GM21360 (cell line): ENCODE measurements at regions not wholly inside any gene's neighbourhood (a gene's known extent, or its start where the extent isn't known, plus 50 kb on each side); places are given as distances from the start of the nearest gene placed in this dataset.

Source experiments
- ATAC-seq: cut with Tn5 transposase; IDR thresholded peaks from one replicate; pipeline ENCODE4 v1.9.1; 2021; ENCODE audit warnings: mild to moderate bottlenecking, moderate library complexity; ENCODE audit not compliant: unreplicated experiment

- no peak for ATAC-seq
Observed at GRCh38 chr13:88071371-88071770, 400.2 kb downstream of the SLITRK5 start.

GRCh38 chr13:88074794-88075510 is 403.8 kb downstream of the SLITRK5 start:
- no peak for ATAC-seq

DNA sequence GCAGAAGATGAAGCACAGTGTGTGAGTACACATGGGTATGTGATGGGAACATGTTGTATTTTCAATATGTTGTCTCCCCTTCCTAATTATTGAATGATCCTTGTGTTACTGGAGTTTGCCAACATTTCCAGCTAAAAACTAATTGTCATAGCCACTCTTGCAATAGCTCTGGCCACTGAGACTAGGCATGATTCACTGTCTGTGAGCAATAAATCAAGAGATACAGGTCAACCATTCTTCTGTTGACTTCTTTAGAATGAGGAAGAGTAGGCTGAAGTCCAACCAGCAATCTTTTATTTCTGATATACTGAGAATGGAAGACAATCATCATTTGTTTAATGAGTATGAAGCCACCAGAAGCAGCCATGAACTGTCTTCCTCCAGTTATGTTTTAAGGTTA is 413.9 kb downstream of the SLITRK5 start:
- ATAC-seq, result no peak

GRCh38 chr13:88086577-88086976 is 415.4 kb downstream of the SLITRK5 start:
- ATAC-seq, result no peak

DNA sequence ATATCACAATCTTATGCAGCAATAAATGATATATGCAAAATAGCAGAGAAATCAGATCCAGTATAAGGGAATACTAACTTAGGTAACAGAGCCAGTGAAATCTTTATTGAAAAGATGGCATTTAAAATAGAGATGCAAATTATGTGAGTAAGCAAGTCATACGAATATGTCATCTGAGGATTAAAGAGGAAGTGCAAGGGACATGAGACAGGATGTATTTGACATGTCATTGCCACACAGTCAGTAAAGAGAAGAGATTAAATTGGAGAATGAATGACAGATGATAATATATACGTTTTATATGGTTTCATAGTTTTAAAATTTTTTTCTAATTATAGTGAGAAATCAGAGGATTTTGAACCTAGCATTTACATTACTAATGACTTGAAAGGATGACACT is 426.4 kb downstream of the SLITRK5 start:
- ATAC-seq, result no peak

DNA sequence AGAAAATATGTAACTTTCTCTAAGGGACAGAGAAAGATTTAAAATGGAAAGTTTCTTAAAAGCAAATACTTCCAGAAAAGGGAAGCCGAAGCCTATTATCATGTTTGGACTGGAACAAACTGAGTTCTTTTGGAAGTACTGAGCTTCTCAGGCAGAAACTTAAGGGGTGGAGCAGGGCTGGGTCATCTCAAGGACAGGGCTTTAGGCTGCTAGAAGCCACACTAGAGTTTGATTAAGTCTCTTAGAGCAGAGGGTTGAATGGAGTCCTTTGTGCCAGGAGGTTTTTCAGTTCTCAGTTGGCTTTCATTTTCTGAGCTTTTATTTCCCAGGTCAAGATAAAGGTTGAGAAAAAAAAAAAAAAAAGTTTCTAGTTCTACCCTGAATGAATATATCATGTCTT is 432.7 kb downstream of the SLITRK5 start:
- no peak for ATAC-seq

GRCh38 chr13:88104576-88104975 is 433.4 kb downstream of the SLITRK5 start:
- ATAC-seq, result no peak

- no peak for ATAC-seq
Observed at GRCh38 chr13:88107570-88107969, 436.4 kb downstream of the SLITRK5 start.

DNA sequence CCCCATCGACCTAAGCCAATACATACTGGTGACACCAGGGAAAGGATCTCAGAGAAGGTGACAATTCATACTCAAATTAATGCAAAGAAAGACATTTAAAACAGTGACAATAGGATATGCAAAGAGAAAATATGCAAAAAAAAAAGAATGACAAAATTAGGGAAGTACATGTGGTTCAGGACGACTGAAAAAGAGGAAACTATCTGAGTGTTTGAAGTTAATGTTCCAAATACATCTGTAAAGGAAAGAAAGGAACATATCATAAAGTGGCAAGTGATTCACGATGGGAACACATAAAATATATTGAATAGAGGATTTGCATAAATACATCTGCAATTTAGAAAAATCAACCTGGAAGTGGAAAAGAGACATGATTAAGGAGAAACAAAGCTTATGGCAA is 441.4 kb downstream of the SLITRK5 start:
- ATAC-seq, result no peak

DNA sequence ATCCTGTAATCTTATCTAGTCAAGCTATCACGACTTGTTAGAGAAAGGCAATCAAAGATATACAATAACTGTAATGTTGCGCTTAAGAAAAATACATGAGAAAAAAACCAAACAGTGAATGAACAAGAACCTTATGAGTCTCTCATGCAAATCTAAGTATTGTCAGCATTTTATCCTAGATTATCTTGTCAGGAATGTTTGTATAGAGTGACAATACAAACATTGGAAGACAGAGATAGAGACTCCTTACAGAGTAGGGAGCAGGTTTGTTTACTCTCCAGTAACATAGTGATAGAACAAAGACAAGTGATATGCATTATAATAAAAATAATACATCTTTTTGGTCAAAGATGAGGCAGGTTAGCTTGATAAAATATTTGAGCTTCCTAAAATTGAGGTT is 444.8 kb downstream of the SLITRK5 start:
- no peak for ATAC-seq

DNA sequence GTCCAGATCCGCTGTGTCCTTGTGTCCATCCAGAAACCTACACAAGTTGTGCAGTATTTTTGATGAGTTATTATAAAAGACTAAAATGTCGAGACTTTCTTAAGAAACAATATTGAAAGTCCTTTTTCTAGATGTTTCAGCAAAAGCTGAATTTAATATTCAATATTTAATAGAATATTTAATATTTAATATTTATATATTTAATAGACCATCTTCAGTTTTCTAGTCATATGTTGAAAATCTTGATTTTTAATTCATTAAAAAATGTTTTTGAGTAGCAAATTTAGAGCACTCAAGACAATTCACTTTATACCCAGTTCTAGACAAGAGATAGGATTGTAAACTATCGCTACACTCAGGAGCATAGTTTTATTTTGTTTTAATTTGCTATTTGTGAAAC is 447.8 kb downstream of the SLITRK5 start:
- no peak for ATAC-seq

DNA sequence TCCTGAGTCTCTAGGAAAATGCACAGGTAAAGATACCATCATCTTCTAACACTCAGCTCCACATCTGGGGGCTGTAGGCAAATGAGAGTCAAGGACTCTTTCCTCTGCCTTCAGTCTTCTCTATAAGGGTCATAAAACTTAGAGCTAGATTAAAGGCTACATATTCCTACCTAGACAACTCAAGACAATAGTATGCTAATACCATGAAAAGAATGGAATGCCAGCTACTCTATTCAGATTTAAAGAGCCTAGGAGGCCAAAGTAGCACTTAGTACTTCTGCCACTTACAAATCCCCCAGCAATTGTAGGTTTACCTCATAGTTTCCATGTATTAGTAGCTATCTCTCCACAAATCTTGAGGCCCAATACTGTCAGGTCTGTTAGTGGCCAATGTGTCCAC is 453.0 kb downstream of the SLITRK5 start:
- no peak for ATAC-seq

DNA sequence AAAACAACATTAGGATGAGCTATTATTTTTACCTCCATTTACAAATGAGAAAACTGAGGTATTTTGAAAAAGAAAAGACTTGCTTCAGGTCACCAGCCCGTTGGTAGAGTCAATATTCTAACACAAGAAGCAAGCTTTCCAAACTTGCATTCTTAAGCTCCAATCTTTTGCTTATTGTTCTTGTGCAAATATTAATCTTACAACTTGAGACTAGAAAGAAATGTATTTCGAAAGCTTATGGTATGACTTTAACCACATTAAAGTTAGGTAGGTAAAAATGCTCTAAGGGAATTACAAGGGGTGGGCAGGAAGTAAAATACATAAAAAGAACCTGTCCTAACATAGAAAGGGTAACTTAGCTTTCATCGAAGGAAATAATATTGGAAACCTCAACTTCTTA is 453.9 kb downstream of the SLITRK5 start:
- ATAC-seq, result no peak

DNA sequence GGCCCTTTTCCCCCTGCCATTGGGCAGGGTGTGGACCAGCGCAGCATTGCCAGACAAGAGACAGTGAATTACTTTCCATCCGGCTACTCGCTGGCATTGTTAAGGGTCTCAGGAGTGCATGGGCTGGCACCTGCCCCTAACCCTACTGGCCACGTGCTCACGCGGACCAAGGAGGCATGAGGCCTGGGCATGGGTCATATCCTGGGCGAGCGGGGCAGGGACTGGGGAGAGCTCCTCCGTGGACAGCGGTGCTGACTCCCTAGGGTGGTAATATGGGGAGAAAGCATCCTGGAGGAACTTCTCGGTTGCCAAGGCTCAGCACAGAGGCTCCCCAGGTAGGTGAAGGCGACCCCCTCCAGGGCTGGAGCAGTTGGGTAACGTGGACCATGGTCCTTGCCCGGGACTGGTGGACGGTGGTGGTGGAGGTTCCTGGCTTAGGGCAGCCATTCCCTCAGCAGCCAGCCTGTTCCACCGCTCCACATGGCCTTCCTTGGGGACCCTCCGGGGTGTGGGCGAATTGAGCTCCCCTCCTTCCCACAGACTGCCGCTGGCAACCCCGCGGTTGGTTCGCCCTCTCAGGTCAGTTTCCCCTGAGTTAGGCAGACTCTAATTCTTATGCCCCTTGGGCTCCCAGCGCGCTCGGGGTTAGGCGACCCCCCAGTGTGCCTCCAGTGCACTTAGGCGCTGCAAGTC is 465.1 kb downstream of the SLITRK5 start:
- no peak for ATAC-seq

- ATAC-seq, result no peak
Observed at GRCh38 chr13:88142653-88143052, 471.5 kb downstream of the SLITRK5 start.

DNA sequence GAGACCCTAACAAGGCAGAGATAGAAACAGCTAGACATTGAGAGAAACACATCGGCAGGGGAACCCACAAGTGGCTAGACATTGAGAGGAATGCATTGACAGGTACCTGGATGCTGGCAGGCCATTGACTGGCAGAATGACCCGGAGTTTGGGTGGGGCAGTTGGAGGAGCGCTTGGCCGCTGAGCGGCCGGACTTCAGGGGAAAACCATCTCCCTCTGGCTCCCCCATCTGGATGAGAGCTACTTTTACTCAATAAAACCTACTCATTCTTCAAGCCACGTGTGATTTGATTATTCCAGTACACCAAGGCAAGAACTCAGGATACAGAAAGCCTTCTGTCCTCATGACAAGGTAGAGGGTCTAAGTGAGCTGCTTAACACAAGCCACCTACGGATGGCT is 473.4 kb downstream of the SLITRK5 start:
- ATAC-seq, result no peak

DNA sequence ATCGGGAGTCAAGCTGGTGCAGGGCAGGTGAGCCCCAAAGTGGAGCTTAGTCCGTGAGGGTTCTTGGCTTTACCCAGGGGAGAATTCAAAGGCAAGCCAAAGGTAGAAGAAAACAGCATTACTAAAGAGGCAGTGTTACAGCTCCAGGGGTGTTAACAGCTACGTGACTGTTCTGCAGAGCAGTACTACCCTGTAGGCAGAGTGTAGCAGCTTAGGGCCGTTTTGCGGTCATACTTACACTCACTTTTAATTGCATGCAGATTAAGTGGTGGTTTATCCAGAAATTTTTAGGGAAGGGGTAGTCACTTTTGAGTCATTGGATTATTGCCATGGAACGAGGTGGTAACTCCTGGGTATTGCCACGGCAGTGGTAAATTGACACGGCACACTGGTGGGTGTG is 482.2 kb downstream of the SLITRK5 start:
- ATAC-seq, result no peak

GRCh38 chr13:88154001-88154400 is 482.8 kb downstream of the SLITRK5 start:
- no peak for ATAC-seq

DNA sequence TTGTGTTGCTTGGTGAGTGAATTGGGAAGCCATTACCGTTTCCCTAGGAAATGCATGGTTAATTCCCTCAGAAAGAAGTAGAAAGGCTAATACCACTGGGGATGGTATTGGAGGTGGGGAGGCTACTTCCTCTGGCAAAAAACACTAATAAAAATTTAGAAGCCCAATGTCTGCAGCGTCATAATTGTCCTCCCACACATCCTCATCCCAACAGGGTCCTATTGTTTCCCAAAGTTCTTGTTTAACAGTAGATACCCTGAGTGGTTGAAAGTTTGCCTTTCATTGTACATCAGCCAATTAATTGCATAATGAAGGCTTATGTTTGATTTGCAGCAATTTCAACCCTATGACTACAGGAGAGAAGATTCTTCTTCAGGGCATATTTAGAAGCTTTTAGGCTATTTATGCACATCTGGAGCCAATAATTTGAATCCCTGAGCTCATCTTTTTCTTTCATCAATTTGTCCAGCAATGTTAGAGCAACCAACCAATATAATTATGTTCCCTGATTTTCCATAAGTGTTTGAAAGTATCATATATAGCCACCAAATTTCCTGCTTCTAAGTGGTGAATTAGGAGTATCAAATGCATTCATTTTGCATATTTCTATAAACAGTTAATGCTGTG is 491.0 kb downstream of the SLITRK5 start:
- ATAC-seq, result no peak

GRCh38 chr13:88176231-88176630 is 505.1 kb downstream of the SLITRK5 start:
- no peak for ATAC-seq

- no peak for ATAC-seq
Observed at GRCh38 chr13:88183440-88183839, 512.3 kb downstream of the SLITRK5 start.

DNA sequence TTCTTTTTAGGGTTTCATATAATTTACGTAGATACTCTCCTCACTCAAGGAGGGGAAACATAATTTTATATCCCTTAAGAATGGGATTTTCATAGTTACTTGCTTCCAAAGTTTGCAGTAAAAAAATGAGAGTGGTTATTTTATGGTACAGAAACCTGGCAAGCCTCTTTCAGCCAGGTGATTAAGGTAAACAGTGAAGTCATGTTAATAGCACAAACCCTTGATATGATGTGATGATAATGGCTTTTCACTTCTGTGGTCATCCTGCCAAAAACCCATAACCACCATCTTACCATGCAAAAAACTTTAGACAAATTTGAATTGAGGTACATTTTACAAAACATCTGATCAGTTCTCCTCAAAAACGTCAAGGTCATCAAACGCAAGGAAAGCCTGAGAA is 517.8 kb downstream of the SLITRK5 start:
- ATAC-seq, result no peak
